Epithelial cell of esophagus (primary cell): ENCODE measurements at regions not wholly inside any gene's neighbourhood (a gene's known extent, or its start where the extent isn't known, plus 50 kb on each side); places are given as distances from the start of the nearest gene placed in this dataset.

ENCODE experiments used
- DNase-seq: peaks from one replicate; pipeline ENCODE4 v3.0.0; 2010; ENCODE audit warnings: low read depth
- H3K4me3 ChIP-seq: 2 replicates; pipeline ENCODE4 v1.5.1; 2011; ENCODE audit warnings: mild to moderate bottlenecking, low read length, control low read depth
- CTCF ChIP-seq: IDR thresholded peaks from 2 replicates; pipeline ENCODE4 v1.5.1; 2011; ENCODE audit warnings: low read depth, mild to moderate bottlenecking, low read length, control low read depth, inconsistent platforms; ENCODE audit not compliant: insufficient read depth; ENCODE audit errors: missing control alignments

- TF ChIP-seq CTCF = no peak
- no peak overlapping the region for H3K4me3 ChIP-seq
- DNase-seq = no peak
Measured at GRCh38 chr13:34310539-34310938, 492.6 kb downstream of the RFC3 start.

- no peak for DNase-seq
- no peak overlapping the region for H3K4me3 ChIP-seq
- TF ChIP-seq CTCF = no peak
Measured at GRCh38 chr13:34311251-34311650, 493.3 kb downstream of the RFC3 start.

GRCh38 chr13:34312578-34312977, 494.6 kb downstream of the RFC3 start:
- no peak for DNase-seq
- H3K4me3 ChIP-seq = no peak overlapping the region
- no peak for TF ChIP-seq CTCF

- DNase-seq = no peak
- TF ChIP-seq CTCF = no peak
- H3K4me3 ChIP-seq = no peak overlapping the region
Measured at GRCh38 chr13:34320084-34320483, 502.1 kb downstream of the RFC3 start.

GRCh38 chr13:34322014-34322742, 504.2 kb downstream of the RFC3 start:
- no peak for DNase-seq
- TF ChIP-seq CTCF = no peak
- H3K4me3 ChIP-seq = no peak overlapping the region

- H3K4me3 ChIP-seq = no peak overlapping the region
- no peak for DNase-seq
- TF ChIP-seq CTCF = no peak
Measured at GRCh38 chr13:34322743-34323074, 504.8 kb downstream of the RFC3 start.
